ENCODE measurements at regions not wholly inside any gene's neighbourhood (a gene's known extent, or its start where the extent isn't known, plus 50 kb on each side); places are given as distances from the start of the nearest gene placed in this dataset.

DNA sequence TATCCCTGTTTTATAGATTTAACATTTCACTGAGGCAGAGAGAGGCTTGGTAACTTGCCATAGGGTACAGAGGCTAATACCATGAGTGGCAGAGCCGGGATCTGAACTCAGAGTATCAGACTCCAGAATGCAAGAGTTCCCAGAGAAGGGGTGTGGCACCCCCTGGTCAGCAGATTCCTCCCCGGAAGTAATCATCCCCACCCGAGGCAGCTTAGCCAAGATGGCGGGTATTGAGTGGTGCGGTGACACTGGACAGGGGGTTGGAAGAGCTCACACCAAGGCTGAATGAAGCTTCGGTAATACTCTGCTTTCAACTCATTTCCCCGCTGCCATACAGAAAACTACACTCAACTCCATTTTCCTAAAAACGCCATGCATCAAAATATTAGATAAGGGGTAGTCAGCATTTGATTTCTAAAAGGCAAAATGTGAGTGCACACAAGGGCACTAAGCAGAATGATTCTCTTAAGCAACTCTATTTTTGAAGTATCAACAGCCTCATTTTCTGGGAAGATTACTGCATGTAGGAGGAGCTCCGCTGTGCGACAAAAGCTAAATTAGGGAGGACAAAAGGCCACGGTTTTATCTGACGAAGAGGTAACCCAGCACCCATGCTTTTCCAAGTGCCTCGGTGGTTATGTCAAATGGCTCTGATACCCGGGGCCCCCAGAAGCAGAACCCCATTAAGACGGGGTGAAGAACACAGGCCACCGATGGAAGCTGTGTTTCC, 166.7 kb downstream of the NUP210 start:
- Histone ChIP-seq H3K4me1 (ENCODE audit: low read length) (no peaks in the 10 kb centered on the region), H3K9ac (ENCODE audit: low read length) (no peak overlapping the region), H3K36me3 (ENCODE audit: insufficient read depth, low read length) (no peaks in the 10 kb centered on the region), H3K4me3 (ENCODE audit: low read length) (no peak overlapping the region), H3K9me3 (ENCODE audit: low read length) (no peaks in the 10 kb centered on the region), H3K27me3 (ENCODE audit: low read length) (no peaks in the 10 kb centered on the region), H3K9me2 (replicated peaks; ENCODE audit: insufficient read depth, low read length) (no peaks in the 10 kb centered on the region), H3K4me2 (ENCODE audit: low read depth, low read length, poor library complexity, severe bottlenecking) (no peak overlapping the region), H3K27ac (ENCODE audit: low read length) (no peak overlapping the region), H3K79me2 (ENCODE audit: low read length) (peaks cover 3% of the 10 kb centered on the region; the same call in 1 of the 2 replicates), H4K20me1 (ENCODE audit: insufficient read depth, low read depth, low read length) (peaks cover 23% of the 10 kb centered on the region; the same call in 1 of the 2 replicates), H2AFZ (ENCODE audit: low read length) (no peak overlapping the region)
- no peak for DNase-seq

DNA sequence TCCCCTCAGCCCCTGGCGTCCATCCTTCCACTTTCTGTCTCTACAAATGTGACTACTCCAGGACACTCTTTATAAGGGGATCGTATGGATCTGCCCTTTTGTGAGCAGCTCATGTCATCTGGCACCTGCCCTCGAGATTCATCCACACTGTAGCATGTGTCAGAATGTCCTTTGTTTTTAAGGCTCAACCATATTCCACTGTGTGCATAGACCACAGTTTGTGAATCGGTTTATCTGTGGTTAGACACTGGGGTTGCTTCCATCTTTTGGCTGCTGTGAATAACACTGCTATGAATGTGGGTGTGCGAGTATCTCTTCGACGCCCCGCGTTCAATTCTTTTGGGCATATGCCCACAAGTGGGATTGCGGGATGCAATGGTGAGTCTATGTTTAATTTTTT, 167.9 kb downstream of the NUP210 start:
- Histone ChIP-seq H3K9me2 (replicated peaks; ENCODE audit: insufficient read depth, low read length) (no peaks in the 10 kb centered on the region), H4K20me1 (ENCODE audit: insufficient read depth, low read depth, low read length) (peaks cover 19% of the 10 kb centered on the region; the same call in 1 of the 2 replicates)

DNA sequence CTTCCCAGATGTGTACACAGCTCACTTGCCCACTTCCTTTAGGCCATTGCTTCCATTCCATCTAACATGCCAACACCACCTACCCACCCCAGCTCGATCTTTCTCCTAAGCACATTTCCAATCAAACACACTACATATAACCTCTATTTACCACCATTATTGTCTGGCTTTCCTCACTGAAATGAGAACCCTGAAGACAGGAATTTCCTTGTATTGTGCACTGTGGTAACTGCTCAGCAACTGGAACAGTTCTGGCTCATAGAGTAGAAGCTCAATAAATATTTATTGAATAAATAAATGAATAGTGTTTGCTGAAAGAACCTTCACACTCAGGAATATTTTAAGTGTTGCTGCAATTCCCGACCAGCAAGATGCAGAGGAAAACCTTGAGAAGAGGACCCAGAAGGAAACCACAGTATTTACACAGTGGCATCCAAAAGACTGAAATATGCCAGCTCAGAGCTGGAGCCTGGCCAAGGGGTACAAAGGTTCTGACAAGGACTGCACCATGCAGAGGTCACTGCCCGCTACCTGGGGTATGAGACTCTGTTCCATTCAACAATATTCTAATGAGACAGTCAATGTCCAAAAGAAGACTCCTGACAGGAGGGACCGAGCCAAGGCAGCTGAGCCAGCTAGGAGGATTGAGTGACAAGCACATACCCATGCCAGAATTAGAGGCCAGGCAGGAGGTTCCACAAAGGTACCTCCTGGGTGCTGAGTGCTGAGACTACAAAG, 168.8 kb downstream of the NUP210 start:
- Histone ChIP-seq H3K79me2 (ENCODE audit: low read length) (peaks cover 3% of the 10 kb centered on the region; the same call in 1 of the 2 replicates), H3K27ac (ENCODE audit: low read length) (no peak overlapping the region), H3K4me2 (ENCODE audit: low read depth, low read length, poor library complexity, severe bottlenecking) (no peak overlapping the region), H2AFZ (ENCODE audit: low read length) (no peak overlapping the region), H3K27me3 (ENCODE audit: low read length) (no peaks in the 10 kb centered on the region), H3K36me3 (ENCODE audit: insufficient read depth, low read length) (no peaks in the 10 kb centered on the region), H3K9me2 (replicated peaks; ENCODE audit: insufficient read depth, low read length) (no peaks in the 10 kb centered on the region), H3K4me1 (ENCODE audit: low read length) (no peaks in the 10 kb centered on the region), H3K9me3 (ENCODE audit: low read length) (no peaks in the 10 kb centered on the region), H3K4me3 (ENCODE audit: low read length) (no peak overlapping the region), H4K20me1 (ENCODE audit: insufficient read depth, low read depth, low read length) (peaks cover 19% of the 10 kb centered on the region; the same call in 1 of the 2 replicates), H3K9ac (ENCODE audit: low read length) (no peak overlapping the region)
- DNase-seq: no peak

More for the DNA sequence above, 167.9 kb downstream of the NUP210 start:
- no peaks in the 10 kb centered on the region for H3K36me3 ChIP-seq (ENCODE audit: insufficient read depth, low read length)
- DNase-seq: no peak
- H3K79me2 ChIP-seq (ENCODE audit: low read length): peaks cover 3% of the 10 kb centered on the region; the same call in 1 of the 2 replicates
- H3K9ac ChIP-seq (ENCODE audit: low read length): no peak overlapping the region
- no peak overlapping the region for H3K4me2 ChIP-seq (ENCODE audit: low read depth, low read length, poor library complexity, severe bottlenecking)
- H3K4me1 ChIP-seq (ENCODE audit: low read length): no peaks in the 10 kb centered on the region
- no peak overlapping the region for H3K27ac ChIP-seq (ENCODE audit: low read length)
- no peaks in the 10 kb centered on the region for H3K27me3 ChIP-seq (ENCODE audit: low read length)
- no peak overlapping the region for H2AFZ ChIP-seq (ENCODE audit: low read length)
- no peak overlapping the region for H3K4me3 ChIP-seq (ENCODE audit: low read length)
- no peaks in the 10 kb centered on the region for H3K9me3 ChIP-seq (ENCODE audit: low read length)

DNA sequence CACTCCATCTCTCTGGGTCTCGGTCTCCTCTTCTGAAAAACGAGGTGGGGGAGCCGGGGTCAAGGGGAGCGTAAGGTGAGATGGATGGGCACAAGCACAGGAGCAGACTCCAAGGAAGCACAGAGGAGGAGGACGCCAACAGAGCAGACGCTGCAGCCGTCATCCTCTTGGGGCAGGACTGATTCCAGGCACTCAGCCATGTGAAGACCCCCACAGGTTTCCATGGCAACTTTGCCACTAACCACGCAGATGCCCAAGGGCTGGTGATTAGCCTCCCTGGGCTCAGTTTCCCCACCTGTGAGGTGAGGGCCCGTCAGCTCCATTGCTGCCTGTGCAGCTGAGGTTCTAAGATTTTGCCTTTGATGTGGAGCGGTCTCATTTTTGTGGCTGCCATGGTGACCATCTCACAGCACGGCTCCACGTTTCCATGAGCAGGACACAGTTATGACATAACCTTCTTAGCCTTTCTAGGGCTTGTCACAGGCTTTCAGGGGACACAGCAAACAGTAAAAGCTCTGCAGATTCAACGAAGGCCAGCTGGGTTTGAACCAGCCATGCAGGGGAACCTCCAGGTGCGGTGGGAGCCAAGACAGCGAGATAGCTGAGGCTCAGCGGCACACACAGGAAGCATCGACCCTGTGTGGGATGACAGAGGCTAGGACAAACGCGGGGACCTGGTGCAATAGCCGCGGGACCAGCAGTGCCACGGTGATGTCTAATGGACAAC, 170.3 kb downstream of the NUP210 start:
- peaks cover 3% of the 10 kb centered on the region; the same call in 1 of the 2 replicates for H3K79me2 ChIP-seq (ENCODE audit: low read length)
- H3K4me3 ChIP-seq (ENCODE audit: low read length): no peak overlapping the region
- H3K9me2 ChIP-seq (replicated peaks; ENCODE audit: insufficient read depth, low read length): no peaks in the 10 kb centered on the region
- H3K9me3 ChIP-seq (ENCODE audit: low read length): no peaks in the 10 kb centered on the region
- H3K36me3 ChIP-seq (ENCODE audit: insufficient read depth, low read length): no peaks in the 10 kb centered on the region
- H2AFZ ChIP-seq (ENCODE audit: low read length): no peak overlapping the region
- H3K27me3 ChIP-seq (ENCODE audit: low read length): no peaks in the 10 kb centered on the region
- no peak overlapping the region for H3K27ac ChIP-seq (ENCODE audit: low read length)
- no peak overlapping the region for H3K9ac ChIP-seq (ENCODE audit: low read length)
- no peak overlapping the region for H3K4me2 ChIP-seq (ENCODE audit: low read depth, low read length, poor library complexity, severe bottlenecking)
- H3K4me1 ChIP-seq (ENCODE audit: low read length): no peaks in the 10 kb centered on the region
- peaks cover 23% of the 10 kb centered on the region; the same call in 1 of the 2 replicates for H4K20me1 ChIP-seq (ENCODE audit: insufficient read depth, low read depth, low read length)
- DNase-seq: no peak

DNA sequence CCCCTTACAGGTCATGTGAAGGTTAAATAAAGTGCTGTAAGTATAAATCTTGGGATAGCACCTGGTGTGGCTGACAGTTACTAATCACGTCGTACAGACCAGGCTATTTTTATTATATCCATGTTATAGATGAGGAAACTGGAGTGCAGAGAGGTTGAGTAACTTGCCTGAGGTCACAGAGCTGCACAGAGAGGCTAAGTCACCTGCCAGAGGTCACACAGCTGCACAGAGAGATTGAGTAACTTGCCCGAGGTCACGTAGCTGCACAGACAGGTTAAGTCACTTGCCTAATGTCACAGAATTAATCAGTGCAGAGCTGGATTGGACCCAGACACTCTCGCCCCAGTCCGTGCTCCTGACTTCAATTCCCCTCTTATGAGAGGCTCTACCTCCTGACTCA, 171.5 kb downstream of the NUP210 start:
- H3K4me2 ChIP-seq (ENCODE audit: low read depth, low read length, poor library complexity, severe bottlenecking): no peak overlapping the region
- no peaks in the 10 kb centered on the region for H3K9me3 ChIP-seq (ENCODE audit: low read length)
- no peaks in the 10 kb centered on the region for H3K36me3 ChIP-seq (ENCODE audit: insufficient read depth, low read length)
- H3K4me1 ChIP-seq (ENCODE audit: low read length): no peaks in the 10 kb centered on the region
- no peak overlapping the region for H3K9ac ChIP-seq (ENCODE audit: low read length)
- no peaks in the 10 kb centered on the region for H3K9me2 ChIP-seq (replicated peaks; ENCODE audit: insufficient read depth, low read length)
- no peak overlapping the region for H2AFZ ChIP-seq (ENCODE audit: low read length)
- H4K20me1 ChIP-seq (ENCODE audit: insufficient read depth, low read depth, low read length): peaks cover 24% of the 10 kb centered on the region
- H3K79me2 ChIP-seq (ENCODE audit: low read length): peaks cover 3% of the 10 kb centered on the region; the same call in 1 of the 2 replicates
- H3K27ac ChIP-seq (ENCODE audit: low read length): no peak overlapping the region
- no peak overlapping the region for H3K4me3 ChIP-seq (ENCODE audit: low read length)
- H3K27me3 ChIP-seq (ENCODE audit: low read length): no peaks in the 10 kb centered on the region
- DNase-seq: no peak

DNA sequence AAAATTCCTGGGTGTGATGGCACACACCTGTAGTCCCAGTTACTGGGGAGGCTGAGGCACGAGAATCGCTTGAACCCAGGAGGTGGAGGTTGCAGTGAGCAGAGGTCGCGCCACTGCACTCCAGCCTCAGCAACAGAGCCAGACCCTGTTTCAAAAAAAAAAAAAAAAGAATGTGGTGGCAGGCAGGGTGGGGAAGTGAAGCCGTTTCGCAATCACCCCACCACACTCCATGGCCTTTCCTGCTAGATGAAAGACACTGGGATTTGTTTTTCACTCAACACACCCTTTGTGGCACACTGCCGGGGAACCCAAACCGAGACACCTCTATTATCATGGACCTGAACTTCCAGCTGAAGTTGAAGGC, 172.4 kb upstream of the IQSEC1 start:
- DNase-seq: no peak
- H3K4me3 ChIP-seq (ENCODE audit: low read length): no peak overlapping the region
- H3K9me3 ChIP-seq (ENCODE audit: low read length): no peaks in the 10 kb centered on the region
- H3K9ac ChIP-seq (ENCODE audit: low read length): no peak overlapping the region
- H3K79me2 ChIP-seq (ENCODE audit: low read length): no peaks in the 10 kb centered on the region; the same call in 1 of the 2 replicates
- peaks cover 24% of the 10 kb centered on the region for H4K20me1 ChIP-seq (ENCODE audit: insufficient read depth, low read depth, low read length)
- no peak overlapping the region for H3K27ac ChIP-seq (ENCODE audit: low read length)
- H3K27me3 ChIP-seq (ENCODE audit: low read length): no peaks in the 10 kb centered on the region
- no peak overlapping the region for H2AFZ ChIP-seq (ENCODE audit: low read length)
- H3K4me2 ChIP-seq (ENCODE audit: low read depth, low read length, poor library complexity, severe bottlenecking): no peak overlapping the region
- H3K9me2 ChIP-seq (replicated peaks; ENCODE audit: insufficient read depth, low read length): no peaks in the 10 kb centered on the region
- H3K4me1 ChIP-seq (ENCODE audit: low read length): no peaks in the 10 kb centered on the region
- no peaks in the 10 kb centered on the region for H3K36me3 ChIP-seq (ENCODE audit: insufficient read depth, low read length)

DNA sequence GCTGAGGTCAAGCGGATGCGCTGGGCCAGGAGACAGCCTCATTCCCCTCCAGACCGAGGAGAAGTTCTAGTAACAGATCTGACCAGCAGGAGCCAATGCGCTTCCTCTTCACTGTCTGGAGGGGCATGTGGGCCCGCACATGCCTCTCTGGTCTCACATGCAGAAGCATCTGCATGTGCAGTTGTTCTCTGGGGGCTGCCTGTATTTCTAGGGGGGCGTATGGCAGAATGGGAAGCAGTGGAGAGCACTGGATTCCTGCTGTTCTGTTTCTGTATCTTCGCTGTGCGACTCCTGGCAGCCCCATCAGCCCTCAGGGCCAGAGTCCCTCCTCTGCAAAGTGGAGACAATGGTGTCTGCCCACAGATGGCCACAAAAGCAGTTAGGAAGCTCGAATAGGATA, 170.4 kb upstream of the IQSEC1 start:
- no peak overlapping the region for H2AFZ ChIP-seq (ENCODE audit: low read length)
- no peak for DNase-seq
- H4K20me1 ChIP-seq (ENCODE audit: insufficient read depth, low read depth, low read length): peaks cover 29% of the 10 kb centered on the region
- H3K27me3 ChIP-seq (ENCODE audit: low read length): no peaks in the 10 kb centered on the region
- H3K4me2 ChIP-seq (ENCODE audit: low read depth, low read length, poor library complexity, severe bottlenecking): no peak overlapping the region
- H3K9me2 ChIP-seq (replicated peaks; ENCODE audit: insufficient read depth, low read length): no peaks in the 10 kb centered on the region
- H3K27ac ChIP-seq (ENCODE audit: low read length): no peak overlapping the region
- no peaks in the 10 kb centered on the region for H3K9me3 ChIP-seq (ENCODE audit: low read length)
- H3K4me1 ChIP-seq (ENCODE audit: low read length): no peaks in the 10 kb centered on the region
- H3K79me2 ChIP-seq (ENCODE audit: low read length): no peaks in the 10 kb centered on the region
- H3K9ac ChIP-seq (ENCODE audit: low read length): no peak overlapping the region
- H3K36me3 ChIP-seq (ENCODE audit: insufficient read depth, low read length): no peaks in the 10 kb centered on the region
- H3K4me3 ChIP-seq (ENCODE audit: low read length): no peak overlapping the region

DNA sequence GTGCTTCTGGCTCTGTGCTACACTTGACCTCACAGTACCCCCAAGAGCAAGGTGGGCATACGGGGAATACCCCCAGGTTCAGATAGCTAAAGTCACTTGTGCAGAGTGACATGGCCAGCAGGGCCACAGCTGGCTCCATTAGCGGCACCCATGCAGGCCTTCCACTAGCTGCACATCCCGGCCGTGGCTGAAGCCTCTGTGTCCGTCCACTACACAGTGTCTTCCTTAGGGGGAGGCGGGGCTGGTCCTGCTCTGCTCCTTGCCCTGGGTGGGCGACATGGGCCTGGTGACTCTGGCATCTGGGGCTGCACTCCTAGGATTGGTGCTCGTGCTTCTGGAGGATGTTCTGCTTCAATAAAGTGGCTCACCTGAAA, 169.1 kb upstream of the IQSEC1 start:
- no peak overlapping the region for H3K9ac ChIP-seq (ENCODE audit: low read length)
- no peaks in the 10 kb centered on the region for H3K36me3 ChIP-seq (ENCODE audit: insufficient read depth, low read length)
- no peaks in the 10 kb centered on the region for H3K4me1 ChIP-seq (ENCODE audit: low read length)
- no peaks in the 10 kb centered on the region for H3K9me3 ChIP-seq (ENCODE audit: low read length)
- peaks cover 42% of the 10 kb centered on the region for H4K20me1 ChIP-seq (ENCODE audit: insufficient read depth, low read depth, low read length)
- DNase-seq: no peak
- no peaks in the 10 kb centered on the region for H3K27me3 ChIP-seq (ENCODE audit: low read length)
- H3K4me2 ChIP-seq (ENCODE audit: low read depth, low read length, poor library complexity, severe bottlenecking): no peak overlapping the region
- no peak overlapping the region for H2AFZ ChIP-seq (ENCODE audit: low read length)
- H3K27ac ChIP-seq (ENCODE audit: low read length): no peak overlapping the region
- no peaks in the 10 kb centered on the region for H3K9me2 ChIP-seq (replicated peaks; ENCODE audit: insufficient read depth, low read length)
- no peaks in the 10 kb centered on the region for H3K79me2 ChIP-seq (ENCODE audit: low read length)
- H3K4me3 ChIP-seq (ENCODE audit: low read length): no peak overlapping the region

All from Karpas-422 (cell line).